Embryonic facial prominence (tissue), 1 donor: ENCODE measurements at regions not wholly inside any gene's neighbourhood (a gene's known extent, or its start where the extent isn't known, plus 50 kb on each side); places are given as distances from the start of the nearest gene placed in this dataset.
"Not testable (repeated sequence)": the region's sequence is repeated elsewhere in the genome, so short reads cannot be mapped to it uniquely, and the experiment has no call there.

Experiments used
- DNase-seq: peaks from one replicate; pipeline ENCODE4 v3.0.0-alpha.2; 2016; ENCODE audit errors: extremely low spot score

- DNase-seq, result no peak
These were observed 397.0 kb downstream of the GBE1 start for GRCh38 chr3:81364411-81364810.

- no peak for DNase-seq
These were observed 397.6 kb downstream of the GBE1 start for GRCh38 chr3:81363816-81364215.

- DNase-seq, result no peak
These were observed 407.3 kb downstream of the GBE1 start for GRCh38 chr3:81354119-81354518.

GRCh38 chr3:81352867-81353266, 408.6 kb downstream of the GBE1 start:
- DNase-seq, result no peak

- no peak for DNase-seq
These were observed 411.6 kb downstream of the GBE1 start for GRCh38 chr3:81349816-81350340.

GRCh38 chr3:81339040-81339845, 422.2 kb downstream of the GBE1 start:
- DNase-seq, result no peak

- DNase-seq, result no peak
These were observed 425.0 kb downstream of the GBE1 start for GRCh38 chr3:81336470-81336869.

GRCh38 chr3:81329835-81330234, 431.6 kb downstream of the GBE1 start:
- not testable (repeated sequence) for DNase-seq

GRCh38 chr3:81326245-81326644, 435.2 kb downstream of the GBE1 start:
- no peak for DNase-seq

GRCh38 chr3:81320862-81321261, 440.6 kb downstream of the GBE1 start:
- no peak for DNase-seq

GRCh38 chr3:81315030-81315429, 446.4 kb downstream of the GBE1 start:
- no peak for DNase-seq

- DNase-seq, result no peak
These were observed 450.1 kb downstream of the GBE1 start for GRCh38 chr3:81311321-81311720.

- DNase-seq, result no peak
These were observed 453.1 kb downstream of the GBE1 start for GRCh38 chr3:81308306-81308705.

GRCh38 chr3:81307221-81307620, 454.2 kb downstream of the GBE1 start:
- no peak for DNase-seq

GRCh38 chr3:81303321-81303720, 458.1 kb downstream of the GBE1 start:
- DNase-seq, result no peak

- no peak for DNase-seq
These were observed 459.4 kb downstream of the GBE1 start for GRCh38 chr3:81302045-81302444.

- no peak for DNase-seq
These were observed 460.2 kb downstream of the GBE1 start for GRCh38 chr3:81301230-81301629.

- no peak for DNase-seq
These were observed 461.0 kb downstream of the GBE1 start for GRCh38 chr3:81300324-81300927.

GRCh38 chr3:81299481-81299880, 462.0 kb downstream of the GBE1 start:
- no peak for DNase-seq

GRCh38 chr3:81295906-81296577, 465.4 kb downstream of the GBE1 start:
- no peak for DNase-seq

GRCh38 chr3:81293156-81293555, 468.3 kb downstream of the GBE1 start:
- no peak for DNase-seq

- DNase-seq, result no peak
These were observed 469.9 kb downstream of the GBE1 start for GRCh38 chr3:81291586-81291985.

GRCh38 chr3:81289676-81290075, 471.8 kb downstream of the GBE1 start:
- DNase-seq, result no peak
